Endothelial cell (in vitro differentiated cells): ENCODE measurements at regions not wholly inside any gene's neighbourhood (a gene's known extent, or its start where the extent isn't known, plus 50 kb on each side); places are given as distances from the start of the nearest gene placed in this dataset.

Experiments used
- DNase-seq: peaks from one replicate; pipeline ENCODE4 v3.0.0; 2021; ENCODE audit warnings: low spot score
- H3K27ac Mint-ChIP-seq: one replicate; pipeline ENCODE4 v1.8.0; 2021; ENCODE audit warnings: mixed read lengths, inconsistent platforms; ENCODE audit not compliant: unreplicated experiment
- H3K27me3 Mint-ChIP-seq: one replicate; pipeline ENCODE4 v1.8.0; 2021; ENCODE audit warnings: mild to moderate bottlenecking, moderate library complexity, mixed read lengths, inconsistent platforms; ENCODE audit not compliant: unreplicated experiment
- H3K36me3 Mint-ChIP-seq: one replicate; pipeline ENCODE4 v1.8.0; 2021; ENCODE audit warnings: mild to moderate bottlenecking, low read depth, mixed read lengths, inconsistent platforms; ENCODE audit not compliant: unreplicated experiment
- H3K4me1 Mint-ChIP-seq: one replicate; pipeline ENCODE4 v1.8.0; 2021; ENCODE audit warnings: mild to moderate bottlenecking, mixed read lengths, inconsistent platforms; ENCODE audit not compliant: unreplicated experiment
- H3K4me3 Mint-ChIP-seq: one replicate; pipeline ENCODE4 v1.8.0; 2021; ENCODE audit warnings: mild to moderate bottlenecking, mixed read lengths, inconsistent platforms; ENCODE audit not compliant: unreplicated experiment
- H3K9me3 Mint-ChIP-seq: one replicate; pipeline ENCODE4 v1.8.0; 2021; ENCODE audit warnings: mixed read lengths, inconsistent platforms; ENCODE audit not compliant: unreplicated experiment
- TF ChIP-seq, protein P1 (sequence below): fragments of 200-600 bp; sonication (generic); IDR thresholded peaks from one replicate; pipeline ENCODE4 v1.5.0; 2021; ENCODE audit warnings: antibody characterized with exemption; ENCODE audit not compliant: unreplicated experiment

DNA sequence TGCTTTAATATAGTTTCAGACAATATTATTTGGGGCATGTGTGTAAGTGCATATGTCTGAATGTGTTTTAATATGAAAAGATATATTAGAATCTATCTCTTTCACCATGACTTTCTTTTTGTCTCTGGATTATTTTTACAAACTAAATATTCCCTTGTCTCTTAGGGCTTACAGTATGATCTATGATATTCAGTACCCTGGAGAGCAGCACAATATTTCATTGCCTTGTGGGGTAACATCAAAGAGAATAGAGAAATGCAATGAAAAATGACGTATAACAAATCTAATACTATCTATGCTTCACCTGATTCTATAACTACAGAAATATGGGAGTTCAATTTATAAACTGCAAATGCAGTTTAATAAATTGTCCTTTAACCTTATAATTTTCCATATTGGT, 2084.5 kb downstream of the MRPL39 start:
- TF ChIP-seq, protein P1, sequence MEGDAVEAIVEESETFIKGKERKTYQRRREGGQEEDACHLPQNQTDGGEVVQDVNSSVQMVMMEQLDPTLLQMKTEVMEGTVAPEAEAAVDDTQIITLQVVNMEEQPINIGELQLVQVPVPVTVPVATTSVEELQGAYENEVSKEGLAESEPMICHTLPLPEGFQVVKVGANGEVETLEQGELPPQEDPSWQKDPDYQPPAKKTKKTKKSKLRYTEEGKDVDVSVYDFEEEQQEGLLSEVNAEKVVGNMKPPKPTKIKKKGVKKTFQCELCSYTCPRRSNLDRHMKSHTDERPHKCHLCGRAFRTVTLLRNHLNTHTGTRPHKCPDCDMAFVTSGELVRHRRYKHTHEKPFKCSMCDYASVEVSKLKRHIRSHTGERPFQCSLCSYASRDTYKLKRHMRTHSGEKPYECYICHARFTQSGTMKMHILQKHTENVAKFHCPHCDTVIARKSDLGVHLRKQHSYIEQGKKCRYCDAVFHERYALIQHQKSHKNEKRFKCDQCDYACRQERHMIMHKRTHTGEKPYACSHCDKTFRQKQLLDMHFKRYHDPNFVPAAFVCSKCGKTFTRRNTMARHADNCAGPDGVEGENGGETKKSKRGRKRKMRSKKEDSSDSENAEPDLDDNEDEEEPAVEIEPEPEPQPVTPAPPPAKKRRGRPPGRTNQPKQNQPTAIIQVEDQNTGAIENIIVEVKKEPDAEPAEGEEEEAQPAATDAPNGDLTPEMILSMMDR = no peak
- Mint-ChIP-seq H3K27ac (no peak overlapping the region), H3K27me3 (no peaks in the 10 kb centered on the region), H3K9me3 (no peaks in the 10 kb centered on the region), H3K4me1 (no peaks in the 10 kb centered on the region), H3K4me3 (no peak overlapping the region), H3K36me3 (no peaks in the 10 kb centered on the region)
- no peak for DNase-seq

GRCh38 chr21:23507501-23507900, 2099.8 kb downstream of the MRPL39 start:
- Mint-ChIP-seq H3K36me3 (no peaks in the 10 kb centered on the region), H3K27me3 (peaks cover 2% of the 10 kb centered on the region), H3K9me3 (no peaks in the 10 kb centered on the region), H3K4me3 (no peak overlapping the region), H3K4me1 (no peaks in the 10 kb centered on the region), H3K27ac (no peak overlapping the region)
- TF ChIP-seq, protein P1 = no peak
- DNase-seq = no peak

GRCh38 chr21:23496729-23497128, 2110.6 kb downstream of the MRPL39 start:
- TF ChIP-seq, protein P1 = no peak
- Mint-ChIP-seq H3K27ac (no peak overlapping the region), H3K4me1 (no peaks in the 10 kb centered on the region), H3K9me3 (peaks cover 4% of the 10 kb centered on the region), H3K36me3 (no peaks in the 10 kb centered on the region), H3K4me3 (no peak overlapping the region), H3K27me3 (no peaks in the 10 kb centered on the region)
- no peak for DNase-seq

- Mint-ChIP-seq H3K9me3 (no peaks in the 10 kb centered on the region), H3K27me3 (no peaks in the 10 kb centered on the region), H3K36me3 (no peaks in the 10 kb centered on the region), H3K4me1 (no peaks in the 10 kb centered on the region), H3K27ac (no peak overlapping the region), H3K4me3 (no peak overlapping the region)
- DNase-seq = no peak
- TF ChIP-seq, protein P1 = no peak
Measured at GRCh38 chr21:23488245-23488644, 2119.0 kb downstream of the MRPL39 start.

DNA sequence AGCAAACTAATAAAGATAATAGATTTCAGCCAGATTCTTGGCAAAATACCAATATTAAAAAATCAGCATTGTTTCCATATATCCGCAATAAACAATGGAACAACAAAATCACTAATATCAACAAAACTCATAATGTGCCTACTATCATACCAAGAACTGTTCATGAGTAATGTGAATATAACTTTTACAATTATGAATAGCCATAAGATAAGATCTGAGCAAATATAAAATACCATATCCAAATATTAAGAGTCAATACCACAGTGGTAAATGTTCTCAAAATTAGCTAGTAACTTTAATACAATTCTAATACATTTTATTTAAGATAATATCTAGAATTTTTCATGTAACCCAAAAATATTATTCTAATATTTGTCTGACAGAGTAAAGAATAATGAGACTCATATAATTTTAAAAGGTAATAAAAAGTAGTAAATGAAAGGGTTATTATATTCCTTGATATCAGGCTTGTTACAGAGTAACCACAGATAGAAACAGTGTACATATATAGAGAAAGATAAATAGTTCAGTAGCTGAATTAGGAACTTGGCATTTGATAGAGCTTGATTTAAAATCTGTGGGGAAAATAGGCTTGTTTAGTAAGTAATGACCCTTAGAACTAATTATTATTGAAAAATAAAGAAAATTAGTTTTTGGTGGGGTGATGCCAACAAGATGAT, 2126.6 kb downstream of the MRPL39 start:
- TF ChIP-seq, protein P1 = no peak
- H3K36me3 Mint-ChIP-seq = no peaks in the 10 kb centered on the region
- H3K27ac Mint-ChIP-seq = no peak overlapping the region

More for the DNA sequence above, 2126.6 kb downstream of the MRPL39 start:
- H3K4me3 Mint-ChIP-seq = no peak overlapping the region
- H3K27me3 Mint-ChIP-seq = no peaks in the 10 kb centered on the region
- H3K9me3 Mint-ChIP-seq = no peaks in the 10 kb centered on the region
- H3K4me1 Mint-ChIP-seq = no peaks in the 10 kb centered on the region
- DNase-seq = no peak
